Cardiac fibroblast (primary cell): ENCODE measurements at regions not wholly inside any gene's neighbourhood (a gene's known extent, or its start where the extent isn't known, plus 50 kb on each side); places are given as distances from the start of the nearest gene placed in this dataset.

ENCODE experiments used
- DNase-seq, 2 donors: peaks; one replicate each; pipeline versions ENCODE4 v3.0.0 to v3.0.0-alpha.2; 2010; ENCODE audit warnings: low read depth in 2 of 2
- H3K4me3 ChIP-seq, 2 donors: replicated peaks in 1 of 2; 1 replicate in 1 of 2; 2 replicates in 1 of 2; pipeline ENCODE4 v1.5.1; 2011; ENCODE audit warnings: low read depth in 2 of 2, low read length in 2 of 2, mild to moderate bottlenecking in 2 of 2, moderate library complexity in 1 of 2
- CTCF ChIP-seq: IDR thresholded peaks from one replicate; pipeline ENCODE4 v1.5.1; 2011; ENCODE audit warnings: low read depth, mild to moderate bottlenecking, low read length, inconsistent platforms

- H3K4me3 ChIP-seq: no peak overlapping the region
- TF ChIP-seq CTCF: no peak
- no peak for DNase-seq
These were observed 254.3 kb upstream of the DAB1 start for GRCh38 chr1:57678138-57678537.

- TF ChIP-seq CTCF: no peak
- no peak for DNase-seq
- no peak overlapping the region for H3K4me3 ChIP-seq
These were observed 251.9 kb upstream of the DAB1 start for GRCh38 chr1:57675776-57676175.

GRCh38 chr1:57674801-57675200 is 250.9 kb upstream of the DAB1 start:
- no peak for TF ChIP-seq CTCF
- peak; percentile 3 to 14 for DNase-seq

GRCh38 chr1:57672346-57673140 is 248.7 kb upstream of the DAB1 start:
- DNase-seq: no peak
- TF ChIP-seq CTCF: no peak
- no peak overlapping the region for H3K4me3 ChIP-seq

More at GRCh38 chr1:57674801-57675200, 250.9 kb upstream of the DAB1 start:
- H3K4me3 ChIP-seq: no peak overlapping the region

GRCh38 chr1:57671750-57672149 is 247.9 kb upstream of the DAB1 start:
- TF ChIP-seq CTCF: no peak
- DNase-seq: no peak
- H3K4me3 ChIP-seq: no peak overlapping the region

GRCh38 chr1:57659804-57660203 is 235.9 kb upstream of the DAB1 start:
- DNase-seq: no peak
- no peak for TF ChIP-seq CTCF
- no peak overlapping the region for H3K4me3 ChIP-seq

- no peak for TF ChIP-seq CTCF
- H3K4me3 ChIP-seq: no peak overlapping the region
- no peak for DNase-seq
These were observed 231.3 kb upstream of the DAB1 start for GRCh38 chr1:57655161-57655560.
